ENCODE measurements at regions not wholly inside any gene's neighbourhood (a gene's known extent, or its start where the extent isn't known, plus 50 kb on each side); places are given as distances from the start of the nearest gene placed in this dataset.

DNA sequence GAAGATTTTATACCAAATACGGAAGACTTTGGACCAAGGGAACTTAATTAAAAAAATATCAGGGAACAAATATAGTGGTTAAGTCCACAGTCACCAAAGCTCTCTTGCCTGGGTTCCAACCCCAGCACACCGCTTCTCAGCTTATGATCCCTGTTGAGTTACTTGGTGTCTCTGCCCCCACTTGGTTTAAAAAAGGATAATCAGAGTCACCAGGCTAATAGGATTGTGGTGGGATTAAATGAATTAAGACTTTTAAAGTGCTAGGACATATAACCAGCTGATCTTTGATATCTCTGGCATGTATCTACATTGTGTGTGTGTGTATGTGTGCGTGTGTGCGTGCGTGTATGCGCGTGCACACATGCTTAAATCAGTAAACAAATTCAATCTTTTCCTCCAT is 474.7 kb upstream of the DAB1 start:
- TF ChIP-seq, protein P1, sequence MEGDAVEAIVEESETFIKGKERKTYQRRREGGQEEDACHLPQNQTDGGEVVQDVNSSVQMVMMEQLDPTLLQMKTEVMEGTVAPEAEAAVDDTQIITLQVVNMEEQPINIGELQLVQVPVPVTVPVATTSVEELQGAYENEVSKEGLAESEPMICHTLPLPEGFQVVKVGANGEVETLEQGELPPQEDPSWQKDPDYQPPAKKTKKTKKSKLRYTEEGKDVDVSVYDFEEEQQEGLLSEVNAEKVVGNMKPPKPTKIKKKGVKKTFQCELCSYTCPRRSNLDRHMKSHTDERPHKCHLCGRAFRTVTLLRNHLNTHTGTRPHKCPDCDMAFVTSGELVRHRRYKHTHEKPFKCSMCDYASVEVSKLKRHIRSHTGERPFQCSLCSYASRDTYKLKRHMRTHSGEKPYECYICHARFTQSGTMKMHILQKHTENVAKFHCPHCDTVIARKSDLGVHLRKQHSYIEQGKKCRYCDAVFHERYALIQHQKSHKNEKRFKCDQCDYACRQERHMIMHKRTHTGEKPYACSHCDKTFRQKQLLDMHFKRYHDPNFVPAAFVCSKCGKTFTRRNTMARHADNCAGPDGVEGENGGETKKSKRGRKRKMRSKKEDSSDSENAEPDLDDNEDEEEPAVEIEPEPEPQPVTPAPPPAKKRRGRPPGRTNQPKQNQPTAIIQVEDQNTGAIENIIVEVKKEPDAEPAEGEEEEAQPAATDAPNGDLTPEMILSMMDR (IDR thresholded peaks at IDR 0.05), result no peak
- no peak for TF ChIP-seq EZH2 (IDR thresholded peaks at IDR 0.05)

All from neural progenitor cell (in vitro differentiated cells).